Ovary (tissue), 3 donors: ENCODE measurements at regions not wholly inside any gene's neighbourhood (a gene's known extent, or its start where the extent isn't known, plus 50 kb on each side); places are given as distances from the start of the nearest gene placed in this dataset.

Experiments
- EP300 ChIP-seq: sonication (generic); formaldehyde crosslinking; IDR thresholded peaks from one replicate; pipeline ENCODE4 v1.6.1; 2017; ENCODE audit warnings: antibody characterized with exemption
- POLR2A ChIP-seq: fragments of 450-650 bp; IDR thresholded peaks from one replicate; pipeline ENCODE4 v1.6.1; 2017; ENCODE audit warnings: antibody characterized with exemption, mild to moderate bottlenecking, moderate library complexity
- TF ChIP-seq, protein P1 (sequence below), 3 donors: fragments of 450-650 bp in 2 of 3; fragments of 200-600 bp in 1 of 3; IDR thresholded peaks; one replicate each; pipeline versions ENCODE4 v1.5.1 to v1.8.0; 2016 to 2022; ENCODE audit warnings: antibody characterized with exemption in 3 of 3, mild to moderate bottlenecking in 1 of 3
- donor health status: DM: no; HTN: no; CAD: no.

DNA sequence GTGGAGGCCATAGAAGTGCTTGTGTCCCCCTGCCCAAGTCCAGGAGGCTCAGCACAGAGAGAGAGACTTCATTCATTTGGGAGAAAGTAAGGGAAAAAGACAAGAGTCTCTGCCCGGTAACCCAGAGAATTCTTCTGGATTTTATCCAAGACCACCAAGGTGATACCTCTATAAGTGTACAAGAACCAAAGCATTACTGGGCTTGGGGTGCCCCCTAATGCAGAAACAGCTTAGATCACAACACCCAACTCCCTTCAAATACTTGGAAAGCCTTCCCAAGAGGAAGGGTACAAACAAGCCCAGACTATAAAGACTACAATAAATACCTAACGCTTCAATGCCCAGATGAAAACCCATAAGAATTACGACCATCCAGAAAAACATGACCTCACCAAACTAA lies 119.7 kb upstream of the PDE3A start:
- TF ChIP-seq, protein P1, sequence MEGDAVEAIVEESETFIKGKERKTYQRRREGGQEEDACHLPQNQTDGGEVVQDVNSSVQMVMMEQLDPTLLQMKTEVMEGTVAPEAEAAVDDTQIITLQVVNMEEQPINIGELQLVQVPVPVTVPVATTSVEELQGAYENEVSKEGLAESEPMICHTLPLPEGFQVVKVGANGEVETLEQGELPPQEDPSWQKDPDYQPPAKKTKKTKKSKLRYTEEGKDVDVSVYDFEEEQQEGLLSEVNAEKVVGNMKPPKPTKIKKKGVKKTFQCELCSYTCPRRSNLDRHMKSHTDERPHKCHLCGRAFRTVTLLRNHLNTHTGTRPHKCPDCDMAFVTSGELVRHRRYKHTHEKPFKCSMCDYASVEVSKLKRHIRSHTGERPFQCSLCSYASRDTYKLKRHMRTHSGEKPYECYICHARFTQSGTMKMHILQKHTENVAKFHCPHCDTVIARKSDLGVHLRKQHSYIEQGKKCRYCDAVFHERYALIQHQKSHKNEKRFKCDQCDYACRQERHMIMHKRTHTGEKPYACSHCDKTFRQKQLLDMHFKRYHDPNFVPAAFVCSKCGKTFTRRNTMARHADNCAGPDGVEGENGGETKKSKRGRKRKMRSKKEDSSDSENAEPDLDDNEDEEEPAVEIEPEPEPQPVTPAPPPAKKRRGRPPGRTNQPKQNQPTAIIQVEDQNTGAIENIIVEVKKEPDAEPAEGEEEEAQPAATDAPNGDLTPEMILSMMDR (IDR thresholded peaks at IDR 0.05), result no peak
- TF ChIP-seq POLR2A (no peak), EP300 (no peak)
